ENCODE measurements at regions not wholly inside any gene's neighbourhood (a gene's known extent, or its start where the extent isn't known, plus 50 kb on each side); places are given as distances from the start of the nearest gene placed in this dataset.
"Not testable (repeated sequence)": the region's sequence is repeated elsewhere in the genome, so short reads cannot be mapped to it uniquely, and the experiment has no call there.

- DNase-seq: no peak
Measured at GRCh38 chr6:150499882-150500312, 99.8 kb upstream of the PLEKHG1 start.

- not testable (repeated sequence) for DNase-seq
Measured at GRCh38 chr6:150500568-150500967, 99.1 kb upstream of the PLEKHG1 start.

GRCh38 chr6:150503041-150503440, 96.6 kb upstream of the PLEKHG1 start:
- no peak for DNase-seq

DNA sequence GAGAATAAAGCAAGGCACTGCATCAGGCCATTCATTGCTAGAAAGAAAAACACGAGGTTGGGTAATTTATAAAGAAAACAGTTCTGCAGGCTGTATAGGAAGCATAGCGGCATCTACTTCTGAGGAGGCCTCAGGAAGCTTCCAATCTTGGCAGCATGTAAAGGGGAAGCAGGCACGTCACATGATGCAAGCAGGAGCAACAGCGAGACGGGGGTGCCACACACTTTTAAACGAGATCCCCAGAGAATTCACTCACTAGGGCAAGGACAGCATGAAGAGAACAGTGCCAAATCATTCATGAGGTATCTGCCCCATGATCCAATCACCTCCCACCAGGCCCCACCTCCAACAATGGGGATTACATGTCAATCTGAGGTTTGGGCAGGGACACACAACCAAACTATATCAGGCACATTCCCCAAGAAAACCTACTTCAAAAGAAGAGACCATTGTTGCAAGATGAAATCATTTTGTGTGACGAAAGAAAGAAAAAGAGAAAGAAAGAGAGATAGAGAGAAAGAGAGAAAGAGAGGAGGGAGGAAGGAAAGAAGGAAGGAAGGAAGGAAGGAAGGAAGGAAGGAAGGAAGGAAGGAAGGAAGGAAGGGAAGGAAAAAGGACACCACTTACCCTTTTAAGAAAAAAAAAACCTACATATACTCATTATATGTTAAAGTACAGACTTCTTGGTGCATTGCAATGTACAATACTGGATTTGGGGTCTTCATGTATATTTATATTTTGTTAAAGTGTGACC, 95.9 kb upstream of the PLEKHG1 start:
- DNase-seq: no peak

- DNase-seq: not testable (repeated sequence)
Measured at GRCh38 chr6:150507361-150507760, 92.3 kb upstream of the PLEKHG1 start.

DNA sequence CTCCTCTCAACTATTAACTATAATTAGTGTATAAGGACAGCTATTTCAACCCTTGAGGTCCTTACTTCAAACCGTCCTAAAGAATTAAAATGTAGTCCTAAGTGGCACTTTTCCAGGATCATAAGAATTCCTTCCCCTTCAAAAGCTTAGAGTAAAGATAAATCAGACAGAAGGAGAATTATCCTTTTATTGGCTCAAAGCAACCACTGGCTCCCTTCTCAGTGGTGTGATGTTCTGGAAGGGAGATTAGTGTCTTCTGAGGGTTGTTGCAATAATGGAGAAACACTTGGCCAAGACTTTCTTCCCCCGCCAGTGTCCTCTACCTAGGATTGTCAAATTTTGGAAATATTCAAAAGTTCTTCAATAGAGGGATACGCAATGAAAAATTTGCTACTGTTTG, 89.1 kb upstream of the PLEKHG1 start:
- no peak for DNase-seq

GRCh38 chr6:150511313-150511712, 88.4 kb upstream of the PLEKHG1 start:
- DNase-seq: no peak

DNA sequence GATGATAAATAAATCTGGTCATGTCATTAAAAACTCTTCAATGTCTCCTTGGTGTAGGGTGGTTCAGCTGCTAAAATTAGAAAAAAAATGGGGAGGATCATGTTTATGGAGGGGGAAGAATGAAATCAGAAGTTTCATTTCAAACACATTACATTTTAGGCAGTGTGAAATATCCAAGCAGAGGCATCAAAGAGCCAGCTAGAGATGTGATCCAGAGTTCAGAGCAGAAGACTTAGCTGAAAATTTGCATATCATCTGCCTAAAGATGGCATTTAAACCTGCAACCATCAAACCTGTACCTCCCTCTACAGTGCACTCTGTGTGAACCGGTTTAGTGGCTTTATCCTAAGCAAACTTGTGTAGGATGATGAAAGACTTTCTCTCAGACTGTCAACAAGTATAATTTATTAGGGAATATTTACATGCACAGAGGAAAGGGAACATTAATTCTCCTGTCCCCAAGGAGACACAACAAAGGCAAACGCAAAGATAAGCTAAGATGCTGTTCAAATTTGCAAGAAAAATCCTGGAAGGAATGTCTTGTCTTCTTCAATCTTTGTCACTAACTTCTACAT, 84.8 kb upstream of the PLEKHG1 start:
- no peak for DNase-seq

DNA sequence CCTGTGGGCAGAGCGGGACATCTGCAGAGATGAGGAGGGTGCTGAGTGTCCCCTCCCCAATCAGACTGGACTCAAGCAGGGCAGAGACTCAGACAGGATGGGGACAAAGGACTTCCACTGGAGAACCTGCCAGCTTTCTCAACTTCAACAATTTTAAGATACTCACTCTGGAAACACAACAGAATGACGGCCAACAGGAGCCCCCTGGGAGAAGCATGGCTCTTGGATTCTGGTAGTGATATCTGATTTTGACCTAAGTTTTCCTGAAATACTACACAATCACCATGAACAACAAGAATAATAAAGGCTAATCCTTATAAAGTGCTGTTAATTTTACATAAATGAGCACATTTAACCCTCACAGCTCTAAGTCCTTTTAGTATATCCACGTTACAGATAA, 83.5 kb upstream of the PLEKHG1 start:
- DNase-seq: no peak

GRCh38 chr6:150517175-150517574, 82.5 kb upstream of the PLEKHG1 start:
- DNase-seq: no peak

GRCh38 chr6:150521482-150521881, 78.2 kb upstream of the PLEKHG1 start:
- no peak for DNase-seq

- not testable (repeated sequence) for DNase-seq
Measured at GRCh38 chr6:150523216-150523615, 76.5 kb upstream of the PLEKHG1 start.

DNA sequence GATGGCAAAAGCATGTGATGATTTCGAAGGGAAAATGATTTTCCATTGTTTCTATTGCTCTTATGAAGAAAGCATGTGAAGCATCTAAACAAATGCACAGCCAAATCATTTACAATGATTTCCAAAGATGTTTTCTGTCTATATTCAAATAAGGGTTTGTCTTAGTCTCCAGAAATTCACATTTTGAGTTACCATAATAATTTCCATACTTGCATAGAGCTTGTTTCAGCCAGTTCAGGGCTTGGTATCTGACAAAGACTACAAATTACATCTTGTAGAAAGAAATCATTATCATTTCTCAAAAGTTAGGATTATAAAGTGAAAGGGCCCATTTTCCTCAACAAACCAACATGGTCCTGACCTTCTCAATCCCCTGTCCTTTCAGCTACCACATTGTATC, 74.4 kb upstream of the PLEKHG1 start:
- DNase-seq: no peak

GRCh38 chr6:150527100-150527499, 72.6 kb upstream of the PLEKHG1 start:
- no peak for DNase-seq

- DNase-seq: no peak
Measured at GRCh38 chr6:150528648-150529285, 70.9 kb upstream of the PLEKHG1 start.

- DNase-seq: no peak
Measured at GRCh38 chr6:150529646-150530045, 70.0 kb upstream of the PLEKHG1 start.

DNA sequence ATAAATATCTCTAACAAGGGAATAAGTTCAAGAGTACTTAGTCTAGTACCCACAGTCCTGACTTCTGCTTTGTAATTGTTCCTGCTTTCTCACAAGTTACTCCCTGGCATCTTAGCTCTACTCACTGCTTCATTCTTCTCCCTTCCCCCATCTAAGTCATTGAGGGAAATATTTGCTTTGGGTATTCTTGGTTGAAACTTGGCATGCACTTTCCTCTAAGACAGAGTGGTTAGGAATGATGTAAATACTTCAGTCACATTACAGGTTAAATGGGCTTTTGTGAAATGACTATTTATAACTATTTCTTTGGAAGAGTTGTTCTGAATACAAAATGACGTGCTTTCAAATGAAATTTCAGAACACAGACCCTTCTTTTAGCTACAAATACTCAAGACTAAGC, 67.7 kb upstream of the PLEKHG1 start:
- DNase-seq: no peak

DNA sequence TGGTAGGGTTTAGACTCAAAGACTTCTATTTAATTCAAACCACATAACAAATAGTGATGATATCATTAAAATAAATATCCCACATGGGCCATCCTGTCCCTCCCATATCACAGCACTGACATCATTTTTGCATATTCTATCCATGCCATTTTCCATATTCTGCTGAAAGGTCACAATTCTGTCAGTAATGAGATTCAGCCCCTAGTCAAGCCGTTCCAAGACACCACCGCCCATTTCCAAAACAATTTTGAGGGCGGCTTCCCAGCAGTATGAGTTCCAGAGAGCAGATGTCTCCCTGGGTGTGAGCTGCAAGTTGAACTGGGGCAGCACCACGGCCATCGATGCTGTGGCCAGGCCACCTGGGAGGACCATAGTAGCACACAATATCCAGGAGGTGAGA, 65.1 kb upstream of the PLEKHG1 start:
- no peak for DNase-seq

DNA sequence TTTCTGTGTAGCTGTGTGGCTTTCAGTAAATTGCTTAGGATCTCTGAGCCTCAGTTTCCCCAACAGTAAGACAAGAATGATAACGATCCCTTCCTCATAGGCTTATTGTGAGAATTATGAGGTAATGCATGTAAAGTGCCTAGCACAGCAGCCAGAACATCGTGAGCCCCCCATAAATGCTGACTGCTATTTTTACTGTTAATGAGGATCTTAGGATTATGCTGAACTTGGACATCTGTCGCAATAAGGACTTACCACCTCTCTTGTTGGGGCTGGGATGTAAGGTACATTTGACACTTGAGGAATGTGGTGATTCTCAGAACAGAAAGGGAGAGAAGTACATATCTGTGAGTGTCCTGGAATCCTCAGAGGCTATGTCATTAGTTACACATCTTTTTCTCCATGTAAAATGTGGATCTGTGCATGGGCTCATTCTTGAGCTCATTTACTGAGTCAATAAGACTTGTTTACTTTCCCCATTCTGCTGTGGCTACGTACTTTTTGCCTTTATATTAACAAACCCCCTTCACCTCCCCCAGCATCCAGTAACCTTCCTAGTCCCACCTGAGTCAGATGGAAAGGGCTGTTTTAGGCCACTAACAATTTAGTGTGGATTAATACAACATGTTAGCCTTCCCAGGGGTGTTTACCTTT, 64.4 kb upstream of the PLEKHG1 start:
- DNase-seq: peak; percentile 59

GRCh38 chr6:150535818-150536220, 63.9 kb upstream of the PLEKHG1 start:
- peak; percentile 76 for DNase-seq

- DNase-seq: no peak
Measured at GRCh38 chr6:150536835-150537234, 62.9 kb upstream of the PLEKHG1 start.

GRCh38 chr6:150537491-150537890, 62.2 kb upstream of the PLEKHG1 start:
- no peak for DNase-seq

GRCh38 chr6:150537893-150538292, 61.8 kb upstream of the PLEKHG1 start:
- no peak for DNase-seq

DNA sequence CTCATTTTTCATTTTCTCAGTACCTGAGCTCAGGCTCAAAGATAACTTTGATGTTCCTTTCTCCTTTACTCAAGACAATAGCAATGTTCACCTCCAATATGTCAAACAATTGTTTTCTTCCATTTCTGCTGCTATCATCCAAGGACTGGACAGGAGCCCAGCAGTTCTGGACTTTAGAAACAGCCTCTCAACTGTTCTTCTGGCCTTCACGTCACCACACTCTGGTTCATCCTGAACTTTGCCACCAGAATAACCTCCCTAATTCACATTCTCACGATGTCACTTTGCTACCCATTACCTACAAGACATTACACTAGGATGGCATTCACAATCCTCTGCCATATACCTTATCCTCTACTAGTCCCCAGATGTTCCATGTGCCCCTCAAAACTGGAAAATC, 60.6 kb upstream of the PLEKHG1 start:
- DNase-seq: no peak

All from NCI-H146 (cell line).